MV-4-11 (cell line): ENCODE measurements at regions not wholly inside any gene's neighbourhood (a gene's known extent, or its start where the extent isn't known, plus 50 kb on each side); places are given as distances from the start of the nearest gene placed in this dataset.
A peak's percentile ranks its signal among the peaks of the same experiment; 100 is the strongest.

Experiments used
- DNase-seq: peaks from one replicate; lab custom pipeline; 2025; lab: John Stamatoyannopoulos, UW

DNA sequence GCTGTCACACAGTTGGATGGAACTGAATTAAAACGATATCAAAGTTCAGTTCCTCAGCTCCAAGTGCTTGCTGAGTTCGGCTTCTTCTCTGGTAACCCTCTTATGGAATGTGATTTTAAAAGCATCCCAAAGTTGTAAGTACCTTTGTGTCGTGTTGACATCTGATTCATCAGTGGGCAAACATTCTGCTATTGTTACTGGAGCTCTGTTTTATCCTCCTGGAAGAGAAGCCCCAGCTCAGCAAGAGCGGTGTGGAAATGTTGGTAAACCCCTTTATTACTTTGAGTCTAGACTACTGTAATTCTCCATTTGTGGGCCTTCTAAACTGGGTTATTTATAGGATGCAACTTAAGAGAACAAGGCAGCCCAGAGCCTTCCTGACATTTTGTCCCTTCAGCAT is 699.3 kb upstream of the WWC1 start:
- DNase-seq = no peak

DNA sequence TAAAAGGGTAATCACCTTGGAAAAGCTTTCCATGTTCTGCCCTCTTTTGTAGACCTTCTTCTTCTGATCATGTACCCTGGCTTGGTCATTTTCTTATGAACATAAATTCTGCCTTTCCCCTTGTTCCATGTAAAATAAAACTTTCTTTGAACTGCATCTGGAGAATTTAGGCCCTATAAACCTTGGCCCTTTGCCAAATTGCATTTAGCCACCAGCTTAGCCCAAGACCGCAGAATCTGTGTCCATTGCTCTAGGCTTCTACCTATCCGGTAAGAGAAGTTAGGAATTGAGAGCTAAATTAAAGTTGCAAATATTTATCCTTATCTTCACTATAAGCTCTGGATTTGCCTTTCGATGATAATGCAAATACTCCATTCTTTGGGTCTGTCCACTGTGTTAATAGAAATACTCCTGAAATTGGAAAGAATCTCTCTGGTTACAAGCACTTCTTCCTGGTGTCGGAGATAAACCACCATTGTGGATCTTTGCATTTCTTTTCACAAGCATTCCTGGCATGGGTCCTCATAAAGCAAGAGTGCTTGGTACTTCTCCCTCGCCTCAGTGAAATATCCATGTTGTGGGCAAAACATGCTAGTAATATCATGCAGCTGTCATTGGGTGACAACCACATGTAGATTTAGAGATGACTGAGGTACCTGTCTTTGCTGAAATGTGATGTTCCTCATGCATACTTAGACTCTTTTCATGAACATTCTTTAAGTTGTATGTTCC is 698.0 kb upstream of the WWC1 start:
- no peak for DNase-seq

DNA sequence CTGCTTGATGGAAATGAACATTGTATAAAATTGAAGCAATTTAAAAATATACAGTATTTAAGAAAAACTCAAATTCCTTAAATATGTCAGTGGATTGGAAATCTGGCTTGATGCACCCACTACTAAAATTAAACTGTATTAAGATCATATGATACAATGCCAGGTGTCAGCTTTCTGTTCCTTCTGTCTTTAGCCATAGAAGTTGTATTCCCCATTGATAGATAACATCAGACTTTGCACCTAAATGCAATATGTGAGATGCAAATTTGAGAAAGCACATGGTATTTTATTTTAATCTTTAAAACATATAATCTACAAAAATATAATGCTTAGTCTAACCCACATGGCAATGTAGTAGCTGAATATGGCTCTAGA is 697.4 kb upstream of the WWC1 start:
- DNase-seq = no peak

DNA sequence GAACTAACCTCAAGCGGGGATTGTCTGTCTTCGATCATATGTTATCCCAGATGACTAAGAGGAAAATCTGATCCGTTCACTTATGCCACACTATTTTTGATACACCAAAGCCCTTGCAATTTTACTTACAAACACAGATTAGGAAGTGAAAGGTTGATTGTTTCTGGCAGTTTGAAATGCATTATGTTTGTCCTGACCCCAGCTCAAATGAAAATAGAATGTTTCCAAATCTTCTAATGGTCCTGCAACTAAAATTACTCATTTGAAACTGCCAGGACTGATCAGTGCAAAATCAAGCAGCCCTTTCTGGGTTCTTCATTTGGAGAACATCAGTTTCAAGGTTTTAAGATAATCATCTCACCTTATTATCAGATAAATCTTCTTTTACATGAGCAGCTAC is 696.7 kb upstream of the WWC1 start:
- no peak for DNase-seq

DNA sequence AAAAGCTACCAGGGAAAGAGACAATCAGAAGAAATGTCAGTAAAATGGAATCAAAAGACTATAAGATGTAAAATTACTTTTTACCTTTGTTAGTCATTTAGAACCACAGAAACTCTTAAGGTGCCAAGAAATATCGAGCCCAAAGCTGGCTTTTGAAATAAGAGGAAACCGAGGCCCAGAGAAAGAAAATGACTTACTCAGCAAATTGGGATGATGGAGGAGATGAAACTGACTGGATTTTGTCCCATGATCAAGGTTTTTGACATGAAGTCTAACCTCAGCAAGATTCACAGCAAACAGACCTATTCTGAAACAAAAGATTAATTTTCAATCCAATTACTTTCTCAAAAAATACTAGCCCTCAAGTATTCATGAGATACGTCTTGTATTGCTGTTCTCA is 696.2 kb upstream of the WWC1 start:
- no peak for DNase-seq

DNA sequence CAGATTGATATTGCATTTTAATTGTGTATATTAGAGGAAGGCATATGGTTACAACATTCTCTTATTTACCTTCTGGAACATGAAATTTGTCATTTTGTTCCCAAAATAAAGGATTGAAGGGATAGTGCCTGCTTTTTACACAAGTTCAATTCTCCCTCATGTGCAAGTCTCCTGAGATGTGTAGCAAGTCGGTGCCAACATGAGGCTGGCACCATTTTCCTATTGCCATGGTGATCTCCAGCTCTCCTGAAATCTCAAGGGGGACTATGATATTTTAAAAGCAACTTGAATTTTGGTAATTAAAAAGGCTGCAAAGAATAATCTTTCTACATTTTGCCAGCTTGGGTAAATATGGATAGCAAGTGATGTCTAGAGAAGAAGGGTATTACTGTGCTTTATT is 693.3 kb upstream of the WWC1 start:
- DNase-seq = no peak

DNA sequence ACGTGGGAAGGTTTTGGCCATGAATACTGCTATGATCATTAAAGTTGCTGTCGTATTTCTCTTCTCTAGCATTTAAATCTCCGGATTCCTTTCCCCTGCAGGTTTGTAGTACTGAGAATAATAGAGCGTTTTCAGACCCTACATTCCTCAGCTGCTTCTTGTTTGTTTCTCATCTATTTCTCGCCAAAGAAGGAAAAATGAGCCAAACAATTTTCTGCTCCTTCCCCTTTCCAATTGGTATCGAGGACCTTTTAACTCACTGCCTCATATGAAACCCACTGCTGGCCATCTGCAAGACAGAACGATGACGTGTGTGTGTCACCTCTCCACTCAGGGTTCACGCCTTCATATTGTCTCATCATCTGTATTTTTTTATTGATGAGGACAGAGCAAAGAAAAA is 689.4 kb upstream of the WWC1 start:
- DNase-seq = no peak

DNA sequence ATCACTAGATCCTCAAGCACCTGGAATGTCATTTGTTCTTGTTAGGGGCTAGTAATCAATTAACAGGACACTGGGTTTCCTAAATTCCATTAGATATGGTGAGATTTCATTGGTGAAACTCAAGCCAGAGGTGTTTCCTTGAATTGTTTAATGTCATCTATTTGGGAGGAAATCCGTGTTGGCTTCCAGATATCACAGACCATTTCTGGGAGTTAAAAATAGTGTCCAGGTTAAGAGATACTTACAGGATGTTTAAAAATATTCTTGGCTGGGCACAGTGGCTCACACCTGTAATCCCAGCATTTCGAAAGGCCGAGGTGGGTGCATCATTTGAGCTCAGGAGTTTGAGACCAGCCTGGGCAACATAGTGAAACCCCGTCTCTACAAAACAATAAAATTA is 688.3 kb upstream of the WWC1 start:
- no peak for DNase-seq

DNA sequence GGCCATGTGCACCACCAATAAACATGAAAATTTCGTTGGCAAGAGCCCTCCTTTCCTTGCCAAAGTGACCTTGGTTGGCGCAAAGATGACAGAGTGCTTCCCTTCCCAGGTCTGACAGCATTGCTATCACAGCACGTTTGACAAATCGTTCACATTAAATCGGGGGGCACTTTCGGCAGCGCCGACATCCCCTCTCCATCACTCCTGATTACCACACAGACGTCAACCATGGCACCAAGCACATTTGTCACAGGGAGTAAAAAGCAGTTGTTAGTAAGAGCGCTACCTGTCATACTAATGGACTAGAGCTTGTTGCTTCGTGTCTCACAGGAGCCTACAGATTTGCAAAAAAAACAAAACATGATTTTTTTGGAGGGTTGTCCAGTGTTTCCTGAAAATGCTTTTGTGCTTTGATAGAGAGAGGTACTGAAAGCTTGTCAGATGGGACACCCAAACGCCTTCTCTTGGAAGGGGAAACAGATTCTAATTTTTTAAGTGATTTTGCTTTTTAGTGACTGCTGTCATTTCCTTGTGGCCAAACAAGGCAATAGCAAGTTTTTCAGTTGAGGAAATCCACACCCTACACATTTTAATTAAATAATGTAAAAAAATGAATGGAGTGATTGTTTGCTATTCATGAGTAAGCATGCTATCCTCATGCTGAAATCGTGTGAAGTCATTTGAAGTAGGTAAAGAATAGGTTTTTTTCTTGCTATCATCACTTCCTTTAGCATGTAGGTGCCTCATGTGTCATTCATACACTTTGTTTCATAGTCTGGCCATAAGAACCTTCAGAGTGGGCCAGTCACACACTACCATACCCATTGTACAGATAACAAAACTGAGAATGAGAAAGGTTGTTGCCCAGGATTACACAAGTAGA is 682.8 kb upstream of the WWC1 start:
- DNase-seq = no peak

DNA sequence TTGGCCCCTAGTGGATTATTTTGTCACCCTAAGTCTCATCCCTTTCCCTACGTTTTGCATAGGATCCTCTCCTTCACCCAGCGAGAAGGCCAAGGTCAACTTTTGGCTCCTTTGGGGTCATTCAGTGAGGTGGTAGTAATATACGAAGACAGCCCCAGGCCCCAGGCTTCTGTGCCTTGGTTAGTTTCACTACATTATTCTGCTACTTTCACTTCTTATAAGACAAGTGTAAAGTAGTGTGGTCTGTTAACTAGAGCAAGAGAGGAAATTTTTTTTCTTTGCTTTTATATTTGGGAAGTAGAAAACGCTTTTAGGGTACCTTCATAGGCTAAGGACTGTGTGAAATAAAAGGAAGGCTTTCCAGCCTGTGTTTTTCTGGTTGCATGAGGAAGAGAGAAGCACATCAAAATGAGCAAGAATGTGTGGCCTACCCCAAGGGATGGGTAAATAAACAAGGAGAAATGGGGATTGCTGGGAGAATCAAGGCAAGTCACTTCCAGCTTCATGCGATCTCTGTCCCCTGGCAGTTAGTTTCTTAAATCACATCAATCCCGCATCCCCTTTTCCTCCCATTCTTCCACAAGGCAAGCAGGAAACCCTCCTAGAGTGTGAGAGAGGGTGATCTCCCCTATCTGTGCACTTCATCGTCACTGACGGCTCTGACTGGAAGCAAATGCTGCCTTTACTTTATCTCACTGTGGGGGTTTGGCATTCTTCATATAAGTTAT is 677.0 kb upstream of the WWC1 start:
- peak; percentile 56 for DNase-seq

DNA sequence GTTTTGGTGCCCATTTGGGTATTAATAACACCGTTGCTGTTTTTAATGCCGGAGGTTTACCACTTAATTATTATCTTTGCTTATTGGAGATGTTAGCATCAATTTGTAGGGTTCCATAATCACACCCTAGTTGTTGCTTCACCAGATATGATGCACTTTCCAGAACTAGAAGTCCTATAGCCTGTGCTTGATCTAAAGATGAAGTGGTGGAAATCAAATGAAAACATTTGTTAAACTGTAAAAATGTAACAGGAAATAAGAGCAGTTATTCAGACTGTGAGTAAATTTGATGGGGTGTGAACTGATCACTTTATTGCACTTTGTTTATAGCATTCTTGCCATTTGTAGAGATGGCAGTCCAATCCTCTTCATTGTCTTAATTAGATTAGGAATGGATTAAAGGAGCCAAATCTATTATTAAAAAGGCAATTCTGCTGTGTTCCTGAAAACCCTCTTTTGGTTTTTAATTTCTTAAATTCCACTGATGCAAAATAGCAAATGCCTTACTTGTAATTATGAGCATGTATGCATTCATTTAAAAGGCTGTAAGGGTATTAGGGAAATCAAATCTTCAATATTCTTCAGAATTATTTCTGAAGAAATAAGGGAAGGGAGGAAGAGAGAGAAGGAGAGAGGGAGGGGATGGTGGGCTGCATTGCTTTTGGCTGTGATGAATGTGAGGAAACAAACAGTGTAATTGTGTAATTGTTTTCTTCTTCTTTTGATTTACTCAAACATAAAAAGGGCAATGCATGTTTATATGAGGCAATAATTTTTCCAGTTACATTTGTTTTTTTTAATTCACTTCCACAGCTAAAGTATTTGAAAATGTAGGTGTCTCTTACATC is 675.2 kb upstream of the WWC1 start:
- no peak for DNase-seq

DNA sequence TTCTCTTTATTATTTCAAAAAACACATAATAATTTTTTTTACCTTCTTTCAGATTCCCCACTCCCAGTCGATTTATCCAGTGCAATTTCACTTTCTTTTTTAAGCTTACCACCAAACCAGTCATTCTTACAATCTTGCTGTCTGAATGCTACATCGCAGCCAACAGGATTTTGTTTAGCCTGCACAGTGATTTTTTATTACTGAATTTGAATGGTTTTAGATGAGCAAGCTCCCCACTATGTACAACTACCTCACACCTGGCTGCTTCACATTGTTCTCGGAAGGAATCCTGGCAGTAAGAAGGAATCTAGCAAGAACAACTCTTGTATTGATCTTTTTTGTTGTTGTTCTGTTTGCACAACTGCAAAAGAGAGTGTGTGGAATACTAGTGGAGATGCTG is 668.1 kb upstream of the WWC1 start:
- no peak for DNase-seq

DNA sequence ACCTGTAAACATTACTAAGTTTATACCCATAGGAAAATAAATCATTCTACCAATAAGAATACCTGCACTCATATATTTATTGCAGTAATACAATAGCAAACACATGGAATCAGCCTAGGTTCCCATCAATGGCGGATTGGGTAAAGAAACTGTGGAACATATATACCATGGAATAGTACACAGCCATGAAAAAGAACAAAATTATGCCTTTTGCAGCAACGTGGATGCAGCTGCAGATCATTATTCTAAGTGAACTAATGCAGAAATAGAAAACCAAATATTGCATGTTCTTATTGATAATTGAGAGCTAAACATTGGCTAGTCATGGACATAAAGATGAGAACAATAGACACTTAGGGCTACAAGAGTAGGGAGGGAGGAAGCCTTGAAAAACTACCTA is 667.4 kb upstream of the WWC1 start:
- no peak for DNase-seq

DNA sequence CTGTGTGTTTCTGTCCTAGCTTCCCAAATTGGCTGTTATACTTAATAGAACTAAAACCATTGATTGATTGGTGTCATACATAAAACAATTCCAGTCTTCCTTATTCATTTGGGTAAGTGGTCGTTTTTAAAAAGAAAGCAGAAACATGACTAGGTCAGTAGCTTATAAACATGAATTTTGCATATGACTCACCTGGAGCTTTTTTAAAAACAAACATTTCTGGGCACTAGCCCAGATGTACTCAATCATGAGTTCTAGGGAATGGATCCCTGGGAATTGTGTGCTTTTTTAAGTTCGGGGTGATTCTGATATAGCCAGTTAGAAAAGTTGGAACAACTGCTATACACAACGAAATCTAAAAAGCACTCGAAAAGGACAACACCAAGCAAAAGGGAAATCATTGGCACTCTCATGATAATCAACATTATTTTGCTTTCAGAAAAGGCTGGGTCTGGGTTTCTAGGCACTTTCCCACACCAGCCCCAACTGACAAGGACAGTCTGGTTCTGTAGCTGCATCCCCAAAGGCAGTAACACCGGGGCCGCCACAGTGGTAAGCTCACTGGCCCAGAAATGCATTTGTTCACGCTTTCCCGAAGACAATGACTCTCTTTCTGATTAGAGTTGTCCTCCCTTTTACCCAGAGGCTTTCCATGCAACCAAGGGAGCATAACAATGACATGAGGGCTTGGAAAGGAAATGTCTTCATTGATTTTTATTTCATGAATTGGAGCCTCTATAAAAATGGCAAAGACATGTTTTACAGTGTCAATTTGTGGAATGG is 664.9 kb upstream of the WWC1 start:
- no peak for DNase-seq

DNA sequence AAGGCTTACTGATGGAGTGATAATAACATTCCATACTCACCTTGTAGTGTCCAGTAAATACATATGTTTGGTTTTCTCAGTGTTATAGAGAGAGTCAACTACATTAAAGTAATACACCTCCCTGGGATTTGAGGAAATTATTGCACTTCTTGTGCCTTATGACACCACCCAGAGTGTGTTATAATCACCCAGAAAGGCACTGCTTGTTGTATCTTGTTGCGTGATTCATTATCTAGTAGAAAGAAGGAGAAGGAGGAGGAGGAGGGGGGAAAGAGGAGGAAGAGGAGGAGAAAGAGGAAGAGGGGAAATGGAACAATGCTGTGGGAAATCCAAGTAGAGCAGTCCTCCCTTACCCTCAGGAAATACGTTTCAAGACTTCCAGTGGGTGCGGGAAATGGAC is 661.8 kb upstream of the WWC1 start:
- no peak for DNase-seq

DNA sequence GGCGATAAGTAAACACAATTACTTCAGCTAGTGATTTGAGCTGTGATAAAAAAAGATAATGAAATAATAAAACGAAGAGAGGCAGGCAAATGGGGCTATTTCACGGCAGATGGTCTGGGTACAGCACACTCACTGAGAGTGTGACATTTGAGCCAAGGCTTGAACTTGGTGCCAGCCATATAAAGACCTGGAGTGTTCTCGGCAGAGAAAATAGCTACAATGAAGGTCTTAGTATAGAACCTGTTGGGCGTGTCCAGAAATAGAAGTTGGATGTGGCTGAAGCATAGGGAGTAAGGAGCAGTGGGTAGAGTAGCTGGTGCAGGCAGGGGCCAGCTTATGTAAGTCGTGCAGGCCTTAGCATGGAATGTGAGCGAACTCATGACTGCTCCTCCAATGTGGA is 660.3 kb upstream of the WWC1 start:
- DNase-seq = no peak

DNA sequence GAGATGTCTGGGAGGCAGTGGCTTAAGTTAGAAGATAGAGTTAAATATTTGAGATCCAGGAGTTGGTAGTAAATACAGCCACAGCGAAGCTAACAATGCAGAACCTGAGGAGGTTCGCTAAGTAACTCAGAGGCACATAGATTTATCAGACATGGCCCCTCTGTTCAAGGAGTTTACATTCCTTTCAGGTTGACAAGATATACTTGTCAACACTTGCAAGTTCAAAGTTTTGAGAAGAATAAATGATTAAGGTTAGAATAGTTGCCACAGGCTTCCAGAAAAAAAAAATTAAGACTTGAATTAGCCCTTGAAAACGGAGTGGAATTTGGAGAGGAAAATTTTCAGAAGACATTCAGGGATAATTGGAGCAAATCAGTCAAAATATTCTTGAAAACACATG is 658.3 kb upstream of the WWC1 start:
- DNase-seq = no peak

DNA sequence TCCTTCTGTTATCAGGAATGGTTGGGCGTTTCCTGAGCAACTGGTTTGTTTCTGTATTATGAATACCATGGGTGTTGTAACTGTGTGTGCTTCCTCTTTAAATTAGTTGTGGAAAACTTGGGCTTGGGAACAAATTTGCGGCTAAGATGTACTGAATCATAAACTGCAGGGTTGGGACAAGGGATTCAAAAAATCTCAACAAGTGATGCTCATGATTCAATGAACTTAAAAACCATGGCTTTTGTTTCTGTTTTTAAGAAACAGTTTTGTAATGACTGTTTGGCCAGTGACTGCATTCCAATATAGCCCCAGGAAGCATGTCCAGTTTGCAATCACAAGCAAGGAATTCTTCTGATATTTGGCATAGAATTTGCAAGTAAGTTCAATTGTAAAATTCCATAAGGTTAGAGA is 657.5 kb upstream of the WWC1 start:
- DNase-seq = no peak

DNA sequence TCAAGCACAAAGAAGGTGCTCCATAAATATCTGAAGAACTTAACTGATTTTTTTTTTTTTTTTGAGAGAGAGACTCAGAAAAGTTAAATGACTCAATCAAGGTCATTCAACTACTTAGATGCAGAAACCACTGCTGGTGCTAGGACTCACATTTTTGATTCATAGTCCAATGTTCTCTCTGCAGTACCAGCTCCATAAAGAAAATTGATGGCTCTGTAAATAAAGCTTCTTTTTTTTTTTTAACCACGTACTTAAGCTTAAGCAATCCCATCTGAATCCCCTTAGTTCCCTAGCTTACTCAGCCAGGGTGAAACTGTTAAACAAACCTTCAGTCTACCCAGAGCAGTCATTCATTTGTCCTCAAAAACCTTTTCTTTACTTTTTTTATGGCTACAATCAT is 657.0 kb upstream of the WWC1 start:
- DNase-seq = no peak

DNA sequence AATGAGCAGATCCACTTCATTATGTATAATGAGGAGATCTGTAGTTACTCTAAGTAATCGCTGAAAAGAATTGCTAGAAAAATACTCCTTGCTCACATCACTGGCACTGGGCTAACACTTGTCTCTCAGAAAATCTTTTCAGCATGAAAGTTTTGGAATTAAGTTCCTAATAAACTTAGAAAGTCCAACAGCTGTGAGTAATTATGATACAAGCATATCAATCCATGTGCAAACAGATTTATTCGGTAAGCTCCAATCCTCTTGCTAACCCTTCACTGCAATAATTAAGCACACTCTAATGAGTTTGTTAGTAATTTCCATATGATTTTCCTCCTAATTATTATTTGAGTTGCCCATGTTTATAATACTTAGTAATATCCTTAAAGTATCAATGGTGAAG is 652.6 kb upstream of the WWC1 start:
- no peak for DNase-seq

DNA sequence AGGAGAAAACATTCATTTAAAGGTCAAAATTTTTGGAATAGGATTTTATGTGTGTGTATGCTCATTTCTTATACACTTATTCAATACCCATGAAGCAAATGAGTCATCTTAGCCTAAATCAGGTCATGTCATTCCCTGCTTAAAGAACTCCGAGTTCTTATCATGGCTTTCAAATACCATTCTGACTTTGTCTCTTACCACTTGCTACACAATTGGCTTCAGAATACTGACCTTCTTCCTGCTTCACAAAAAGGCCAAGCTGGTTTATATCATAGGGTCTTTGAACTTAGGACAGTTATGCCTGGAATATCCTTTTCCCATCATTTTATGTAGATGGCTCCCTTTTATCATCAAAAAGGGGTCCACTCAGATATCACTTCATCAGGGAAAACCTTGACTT is 652.2 kb upstream of the WWC1 start:
- no peak for DNase-seq
